ENCODE measurements at regions not wholly inside any gene's neighbourhood (a gene's known extent, or its start where the extent isn't known, plus 50 kb on each side); places are given as distances from the start of the nearest gene placed in this dataset.

GRCh38 chr17:77564278-77564920 lies 394.1 kb upstream of the TNRC6C start:
- TF ChIP-seq RAD21 (CRISPR knock-in tag; IDR thresholded peaks at IDR 0.05), result no peak
- no peak for TF ChIP-seq ATF3 (CRISPR knock-in tag; IDR thresholded peaks at IDR 0.05)
- TF ChIP-seq EEA1 (CRISPR knock-in tag; IDR thresholded peaks at IDR 0.05; ENCODE audit: borderline replicate concordance), result no peak
- TF ChIP-seq NBN (conservative IDR thresholded peaks at IDR 0.05), result no peak
- TF ChIP-seq JUND (CRISPR knock-in tag; IDR thresholded peaks at IDR 0.05), result no peak
- no peak for TF ChIP-seq EP300 (IDR thresholded peaks at IDR 0.05; ENCODE audit: low read depth in 2 of 2, low read length in 2 of 2)
- TF ChIP-seq EP300 (CRISPR knock-in tag; IDR thresholded peaks at IDR 0.05; ENCODE audit: borderline replicate concordance), result no peak
- TF ChIP-seq YY1 (IDR thresholded peaks at IDR 0.05; ENCODE audit: insufficient read depth, insufficient replicate concordance, low read depth, low read length), result no peak
- no peak for TF ChIP-seq RFX5 (IDR thresholded peaks at IDR 0.05; ENCODE audit: low read depth, low read length)

All from HepG2 (cell line).